Activated T-cell treated with anti-CD3 and anti-CD28 coated beads, Interleukin-2, amount 50 U/mL, for 4 hours (primary cell): ENCODE measurements at regions not wholly inside any gene's neighbourhood (a gene's known extent, or its start where the extent isn't known, plus 50 kb on each side); places are given as distances from the start of the nearest gene placed in this dataset.

Experiments used
- ATAC-seq, 2 donors: fragments of 200-7000 bp; cut with Tn5 transposase; one replicate each; pipeline ENCODE4 v1.10.0; 2021
- DNase-seq: peaks from one replicate; pipeline ENCODE4 v3.0.0-alpha.2; 2020
- H3K27me3 Mint-ChIP-seq: one replicate; pipeline ENCODE4 v1.8.0; 2021; ENCODE audit warnings: low read depth, mixed read lengths
- H3K36me3 Mint-ChIP-seq: one replicate; pipeline ENCODE4 v1.8.0; 2022; ENCODE audit warnings: mixed read lengths; ENCODE audit not compliant: insufficient read depth
- H3K4me1 Mint-ChIP-seq: one replicate; pipeline ENCODE4 v1.8.0; 2021; ENCODE audit warnings: low read depth, mixed read lengths
- H3K4me3 Mint-ChIP-seq: one replicate; pipeline ENCODE4 v1.8.0; 2021; ENCODE audit warnings: mild to moderate bottlenecking, moderate library complexity, mixed read lengths
- H3K9me3 Mint-ChIP-seq: one replicate; pipeline ENCODE4 v1.8.0; 2021; ENCODE audit warnings: mixed read lengths

- no peaks in the 10 kb centered on the region for H3K4me1 Mint-ChIP-seq
- H3K27me3 Mint-ChIP-seq: peaks cover 13% of the 10 kb centered on the region
- H3K4me3 Mint-ChIP-seq: no peak overlapping the region
- DNase-seq (no peak), ATAC-seq (no peak)
- no peaks in the 10 kb centered on the region for H3K9me3 Mint-ChIP-seq
- no peaks in the 10 kb centered on the region for H3K36me3 Mint-ChIP-seq
Measured at GRCh38 chr7:98464558-98464940, 63.7 kb upstream of the BAIAP2L1 start.

- H3K27me3 Mint-ChIP-seq: peaks cover 9% of the 10 kb centered on the region
- H3K4me1 Mint-ChIP-seq: no peaks in the 10 kb centered on the region
- no peaks in the 10 kb centered on the region for H3K36me3 Mint-ChIP-seq
- ATAC-seq: no peak
- no peak for DNase-seq
- no peaks in the 10 kb centered on the region for H3K9me3 Mint-ChIP-seq
- no peak overlapping the region for H3K4me3 Mint-ChIP-seq
Measured at GRCh38 chr7:98463837-98464557, 63.1 kb upstream of the BAIAP2L1 start.

GRCh38 chr7:98462911-98463633, 62.2 kb upstream of the BAIAP2L1 start:
- H3K27me3 Mint-ChIP-seq: peaks cover 5% of the 10 kb centered on the region
- DNase-seq (no peak), ATAC-seq (no peak)
- H3K4me1 Mint-ChIP-seq: no peaks in the 10 kb centered on the region
- H3K4me3 Mint-ChIP-seq: no peak overlapping the region
- no peaks in the 10 kb centered on the region for H3K9me3 Mint-ChIP-seq
- H3K36me3 Mint-ChIP-seq: no peaks in the 10 kb centered on the region

GRCh38 chr7:98460902-98461301, 60.0 kb upstream of the BAIAP2L1 start:
- ATAC-seq: no peak
- Mint-ChIP-seq H3K36me3 (no peaks in the 10 kb centered on the region), H3K27me3 (no peaks in the 10 kb centered on the region), H3K9me3 (no peaks in the 10 kb centered on the region), H3K4me3 (no peak overlapping the region), H3K4me1 (no peaks in the 10 kb centered on the region)
- no peak for DNase-seq

GRCh38 chr7:98459529-98459928, 58.6 kb upstream of the BAIAP2L1 start:
- DNase-seq (no peak), ATAC-seq (no peak)
- Mint-ChIP-seq H3K4me3 (no peak overlapping the region), H3K27me3 (no peaks in the 10 kb centered on the region), H3K36me3 (no peaks in the 10 kb centered on the region), H3K9me3 (no peaks in the 10 kb centered on the region), H3K4me1 (no peaks in the 10 kb centered on the region)

- no peaks in the 10 kb centered on the region for H3K36me3 Mint-ChIP-seq
- DNase-seq: no peak
- ATAC-seq: no peak
- H3K4me3 Mint-ChIP-seq: no peak overlapping the region
- no peaks in the 10 kb centered on the region for H3K4me1 Mint-ChIP-seq
- no peaks in the 10 kb centered on the region for H3K9me3 Mint-ChIP-seq
- no peaks in the 10 kb centered on the region for H3K27me3 Mint-ChIP-seq
Measured at GRCh38 chr7:98458090-98458875, 57.4 kb upstream of the BAIAP2L1 start.

GRCh38 chr7:98456866-98457265, 56.0 kb upstream of the BAIAP2L1 start:
- Mint-ChIP-seq H3K27me3 (no peaks in the 10 kb centered on the region), H3K36me3 (no peaks in the 10 kb centered on the region), H3K4me3 (no peak overlapping the region), H3K9me3 (peaks cover 4% of the 10 kb centered on the region), H3K4me1 (no peaks in the 10 kb centered on the region)
- ATAC-seq (no peak), DNase-seq (no peak)

GRCh38 chr7:98452791-98453190, 51.9 kb upstream of the BAIAP2L1 start:
- no peak for ATAC-seq
- no peaks in the 10 kb centered on the region for H3K4me1 Mint-ChIP-seq
- no peaks in the 10 kb centered on the region for H3K27me3 Mint-ChIP-seq
- DNase-seq: no peak
- H3K4me3 Mint-ChIP-seq: no peak overlapping the region
- peaks cover 4% of the 10 kb centered on the region for H3K9me3 Mint-ChIP-seq
- no peaks in the 10 kb centered on the region for H3K36me3 Mint-ChIP-seq
